AG04450 (cell line): ENCODE measurements at regions not wholly inside any gene's neighbourhood (a gene's known extent, or its start where the extent isn't known, plus 50 kb on each side); places are given as distances from the start of the nearest gene placed in this dataset.

Experiments used
- CTCF ChIA-PET: fragments of 300-600, 350-600 bp; formaldehyde crosslinking; extraction: SDS; loops from one replicate; lab custom pipeline; 2022; ENCODE audit warnings: antibody characterized with exemption, inconsistent platforms; lab: Charles Lee
- POLR2A ChIA-PET: fragments of 350-600 bp; formaldehyde crosslinking; extraction: SDS; loops from one replicate; lab custom pipeline; 2021; ENCODE audit warnings: antibody characterized with exemption, inconsistent platforms; lab: Yijun Ruan, JAX
- DNase-seq: peaks from one replicate; pipeline ENCODE4 v3.0.0-alpha.2; 2011; ENCODE audit warnings: low read depth, low spot score
- H3K27ac ChIP-seq: one replicate; pipeline ENCODE4 v1.5.1; 2012; ENCODE audit warnings: low read depth, low read length, control low read depth
- H3K27me3 ChIP-seq: one replicate; pipeline ENCODE4 v1.6.0; 2012; ENCODE audit warnings: low read length; ENCODE audit not compliant: control insufficient read depth, insufficient read depth
- H3K4me3 ChIP-seq: 2 replicates; pipeline ENCODE4 v1.5.1; 2011; ENCODE audit warnings: mild to moderate bottlenecking, low read depth, low read length, control low read depth
- H3K9me3 ChIP-seq: 2 replicates; pipeline ENCODE4 v1.5.1; 2012; ENCODE audit warnings: low read length; ENCODE audit not compliant: control insufficient read depth, insufficient read depth
- TF ChIP-seq, protein P1 (sequence below): IDR thresholded peaks from 2 replicates; pipeline ENCODE4 v1.5.1; 2011; ENCODE audit warnings: low read depth, low read length, control low read depth, inconsistent platforms

DNA sequence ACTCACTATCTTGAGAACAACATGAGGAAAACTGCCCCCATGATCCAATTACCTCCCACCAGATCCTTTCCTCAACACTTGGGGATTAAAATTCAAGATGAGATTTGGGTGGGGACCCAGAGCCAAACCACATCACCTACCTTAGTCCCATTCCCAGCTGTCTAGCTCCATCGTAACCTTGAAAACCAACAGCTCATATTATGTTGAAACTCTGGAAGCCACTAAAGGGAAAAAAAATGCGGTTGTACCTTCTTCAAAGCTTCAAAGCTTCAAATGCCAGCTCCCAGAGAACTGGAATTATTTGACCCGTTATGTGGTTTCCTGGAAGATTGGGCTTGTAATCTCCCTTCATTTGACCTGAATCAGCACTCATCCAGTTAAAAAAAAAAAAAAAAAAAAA lies 223.1 kb upstream of the GPC6 start:
- TF ChIP-seq, protein P1, sequence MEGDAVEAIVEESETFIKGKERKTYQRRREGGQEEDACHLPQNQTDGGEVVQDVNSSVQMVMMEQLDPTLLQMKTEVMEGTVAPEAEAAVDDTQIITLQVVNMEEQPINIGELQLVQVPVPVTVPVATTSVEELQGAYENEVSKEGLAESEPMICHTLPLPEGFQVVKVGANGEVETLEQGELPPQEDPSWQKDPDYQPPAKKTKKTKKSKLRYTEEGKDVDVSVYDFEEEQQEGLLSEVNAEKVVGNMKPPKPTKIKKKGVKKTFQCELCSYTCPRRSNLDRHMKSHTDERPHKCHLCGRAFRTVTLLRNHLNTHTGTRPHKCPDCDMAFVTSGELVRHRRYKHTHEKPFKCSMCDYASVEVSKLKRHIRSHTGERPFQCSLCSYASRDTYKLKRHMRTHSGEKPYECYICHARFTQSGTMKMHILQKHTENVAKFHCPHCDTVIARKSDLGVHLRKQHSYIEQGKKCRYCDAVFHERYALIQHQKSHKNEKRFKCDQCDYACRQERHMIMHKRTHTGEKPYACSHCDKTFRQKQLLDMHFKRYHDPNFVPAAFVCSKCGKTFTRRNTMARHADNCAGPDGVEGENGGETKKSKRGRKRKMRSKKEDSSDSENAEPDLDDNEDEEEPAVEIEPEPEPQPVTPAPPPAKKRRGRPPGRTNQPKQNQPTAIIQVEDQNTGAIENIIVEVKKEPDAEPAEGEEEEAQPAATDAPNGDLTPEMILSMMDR: no peak
- Histone ChIP-seq H3K27me3 (no peaks in the 10 kb centered on the region), H3K4me3 (no peak overlapping the region), H3K9me3 (no peaks in the 10 kb centered on the region), H3K27ac (no peak overlapping the region)
- CTCF ChIA-PET: interaction anchor here (0.7 kb wide), 1 partner anchor 511 kb away, joined by 5 read pairs; no protein-coding TSS in a partner anchor
- no peak for DNase-seq
- POLR2A ChIA-PET: no interaction called here

DNA sequence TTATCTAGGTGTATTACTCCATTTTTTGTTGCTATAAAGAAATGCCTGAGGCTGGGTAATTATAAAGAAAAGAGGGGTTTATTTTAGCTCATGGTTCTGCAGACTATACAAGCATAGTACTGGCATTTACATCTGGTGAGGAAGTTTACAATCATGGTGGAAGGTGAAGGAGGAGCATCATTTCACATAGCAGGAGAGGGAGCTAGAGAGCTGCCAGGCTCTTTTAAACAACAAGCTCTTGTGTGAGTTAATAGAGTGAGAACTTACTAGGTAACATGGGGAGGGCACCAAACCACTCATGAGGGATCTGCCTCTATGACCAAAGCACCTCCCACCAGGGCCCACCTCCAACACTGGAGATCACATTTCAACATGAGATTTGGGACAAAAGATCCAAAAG lies 221.7 kb upstream of the GPC6 start:
- no peaks in the 10 kb centered on the region for H3K9me3 ChIP-seq
- no peak for DNase-seq
- H3K4me3 ChIP-seq: no peak overlapping the region
- no peaks in the 10 kb centered on the region for H3K27me3 ChIP-seq
- TF ChIP-seq, protein P1: peak; percentile 22; the same call in 1 of the 2 replicates
- no peak overlapping the region for H3K27ac ChIP-seq
- POLR2A ChIA-PET: interaction anchor here (0.6 kb wide), 1 partner anchor 672 kb away, joined by 3 read pairs; no protein-coding TSS in a partner anchor
- CTCF ChIA-PET: no interaction called here

DNA sequence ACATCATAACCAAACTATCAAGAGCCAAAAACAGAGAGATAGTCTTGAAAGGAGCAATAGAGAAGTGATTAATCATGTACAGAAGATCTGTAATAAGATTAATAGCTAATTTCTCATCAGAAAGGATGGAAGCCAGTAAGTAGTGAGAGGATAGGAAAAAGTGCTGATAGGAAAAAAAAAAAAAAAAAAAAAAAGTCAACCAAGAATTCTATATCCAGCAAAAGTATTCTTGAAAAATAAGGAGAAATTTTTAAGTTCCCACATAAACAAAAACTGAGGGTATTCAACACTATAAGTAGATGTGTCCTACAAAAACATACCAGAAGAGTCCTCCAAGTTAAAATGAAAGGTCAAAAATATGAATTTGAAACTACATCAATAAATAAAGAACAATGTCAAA lies 218.7 kb upstream of the GPC6 start:
- CTCF ChIA-PET: no interaction called here

DNA sequence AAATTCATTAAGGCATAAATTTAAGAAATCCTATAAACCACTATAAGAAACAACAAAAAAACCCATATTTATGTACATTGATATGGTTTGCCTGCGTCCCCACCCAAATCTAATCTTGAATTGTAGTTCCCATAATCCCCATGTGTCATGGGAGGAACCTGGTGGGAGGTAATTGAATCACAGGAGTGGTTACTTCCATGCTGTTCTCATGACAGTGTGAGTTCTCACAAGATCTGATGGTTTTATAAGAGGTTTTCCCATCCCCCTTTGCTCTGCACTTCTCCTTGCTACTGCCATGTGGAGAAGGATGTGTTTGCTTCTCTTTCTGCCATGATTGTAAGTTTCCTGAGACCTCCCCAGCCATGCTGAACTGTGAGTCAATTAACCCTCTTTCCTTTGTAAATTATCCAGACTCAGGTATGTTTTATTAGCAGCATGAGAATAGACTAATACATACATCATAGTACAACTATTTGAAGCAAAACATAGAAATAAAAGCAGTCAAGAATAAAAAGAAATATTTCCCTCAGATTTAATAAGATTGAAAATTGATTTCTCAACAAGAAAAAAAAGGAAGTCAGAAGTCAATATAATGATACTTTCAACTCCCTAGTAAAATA lies 209.0 kb upstream of the GPC6 start:
- Histone ChIP-seq H3K4me3 (no peak overlapping the region), H3K27ac (no peak overlapping the region), H3K9me3 (peaks cover 3% of the 10 kb centered on the region; the same call in 1 of the 2 replicates), H3K27me3 (no peaks in the 10 kb centered on the region)
- CTCF ChIA-PET: no interaction called here
- TF ChIP-seq, protein P1: no peak
- no peak for DNase-seq
- POLR2A ChIA-PET: no interaction called here

More for the DNA sequence above, 218.7 kb upstream of the GPC6 start:
- Histone ChIP-seq H3K4me3 (no peak overlapping the region), H3K27me3 (no peaks in the 10 kb centered on the region), H3K27ac (no peak overlapping the region), H3K9me3 (no peaks in the 10 kb centered on the region)
- TF ChIP-seq, protein P1: no peak
- POLR2A ChIA-PET: no interaction called here
- DNase-seq: no peak

DNA sequence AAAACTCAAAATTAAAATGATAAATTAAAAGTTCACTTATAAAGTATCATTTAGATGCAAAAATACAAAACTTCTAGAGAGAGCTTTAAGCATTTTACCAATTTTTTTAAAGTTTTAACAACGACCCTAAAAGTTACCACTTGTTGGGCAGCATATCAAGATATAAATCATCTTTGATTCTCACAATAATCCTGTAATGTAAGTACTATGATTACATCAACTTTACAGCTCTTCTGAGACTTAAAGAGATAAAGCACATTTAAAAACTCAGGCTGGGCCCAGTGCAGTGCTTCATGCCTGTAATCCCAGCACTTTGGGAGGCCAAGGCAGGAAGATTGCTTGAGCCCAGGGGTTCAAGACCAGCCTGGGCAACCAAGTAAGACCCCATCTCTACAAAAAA lies 202.7 kb upstream of the GPC6 start:
- no peaks in the 10 kb centered on the region for H3K27me3 ChIP-seq
- TF ChIP-seq, protein P1: no peak
- no peak for DNase-seq
- POLR2A ChIA-PET: no interaction called here
- CTCF ChIA-PET: no interaction called here
- no peak overlapping the region for H3K27ac ChIP-seq
- no peaks in the 10 kb centered on the region for H3K9me3 ChIP-seq
- H3K4me3 ChIP-seq: no peak overlapping the region
